ENCODE measurements at regions not wholly inside any gene's neighbourhood (a gene's known extent, or its start where the extent isn't known, plus 50 kb on each side); places are given as distances from the start of the nearest gene placed in this dataset.

DNA sequence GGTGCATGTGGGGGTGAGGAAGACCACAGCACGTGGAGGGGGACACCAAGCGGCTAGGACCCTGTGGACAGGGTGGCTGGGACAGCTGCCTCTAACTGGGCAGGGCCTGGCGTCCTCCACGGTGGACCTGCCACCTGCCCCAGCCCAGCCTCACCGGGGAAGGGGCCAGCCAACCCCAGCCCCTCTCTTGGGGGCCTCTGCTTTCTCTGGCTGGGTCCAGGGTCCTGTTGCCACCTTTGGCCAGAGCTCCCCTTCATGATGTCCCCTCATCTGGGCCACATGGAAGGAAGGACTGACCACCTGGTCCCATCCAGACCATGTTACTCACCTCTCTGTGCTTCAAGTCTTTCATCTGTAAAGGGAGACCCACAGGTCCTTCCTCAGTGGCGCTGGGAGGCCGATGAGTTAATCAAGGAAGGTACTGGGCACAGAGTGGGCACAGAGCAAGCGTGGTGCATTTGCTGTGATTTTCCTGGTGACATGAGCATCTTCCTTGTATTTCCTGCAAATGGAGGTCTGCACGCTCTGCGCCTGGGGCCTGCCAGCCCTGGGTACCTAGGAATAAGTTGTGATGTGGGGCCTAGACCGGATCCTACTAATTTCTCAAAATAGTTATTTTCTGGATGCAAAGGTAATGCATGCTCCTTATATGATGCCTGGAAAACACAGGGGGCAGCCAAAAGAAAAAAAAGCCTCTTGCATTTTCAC lies 538.4 kb downstream of the TBC1D22A start:
- no peak for DNase-seq (ENCODE audit: low read depth)
- no peak for FAIRE-seq
- TF ChIP-seq, protein P1, sequence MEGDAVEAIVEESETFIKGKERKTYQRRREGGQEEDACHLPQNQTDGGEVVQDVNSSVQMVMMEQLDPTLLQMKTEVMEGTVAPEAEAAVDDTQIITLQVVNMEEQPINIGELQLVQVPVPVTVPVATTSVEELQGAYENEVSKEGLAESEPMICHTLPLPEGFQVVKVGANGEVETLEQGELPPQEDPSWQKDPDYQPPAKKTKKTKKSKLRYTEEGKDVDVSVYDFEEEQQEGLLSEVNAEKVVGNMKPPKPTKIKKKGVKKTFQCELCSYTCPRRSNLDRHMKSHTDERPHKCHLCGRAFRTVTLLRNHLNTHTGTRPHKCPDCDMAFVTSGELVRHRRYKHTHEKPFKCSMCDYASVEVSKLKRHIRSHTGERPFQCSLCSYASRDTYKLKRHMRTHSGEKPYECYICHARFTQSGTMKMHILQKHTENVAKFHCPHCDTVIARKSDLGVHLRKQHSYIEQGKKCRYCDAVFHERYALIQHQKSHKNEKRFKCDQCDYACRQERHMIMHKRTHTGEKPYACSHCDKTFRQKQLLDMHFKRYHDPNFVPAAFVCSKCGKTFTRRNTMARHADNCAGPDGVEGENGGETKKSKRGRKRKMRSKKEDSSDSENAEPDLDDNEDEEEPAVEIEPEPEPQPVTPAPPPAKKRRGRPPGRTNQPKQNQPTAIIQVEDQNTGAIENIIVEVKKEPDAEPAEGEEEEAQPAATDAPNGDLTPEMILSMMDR (IDR thresholded peaks at IDR 0.05; ENCODE audit: insufficient read depth, low read length, severe bottlenecking), result no peak
- H3K27me3 ChIP-seq (ENCODE audit: control insufficient read depth, insufficient read depth, low read length), result no peaks in the 10 kb centered on the region
- H3K36me3 ChIP-seq (ENCODE audit: control insufficient read depth, insufficient read depth, low read length), result no peaks in the 10 kb centered on the region
- no peak overlapping the region for H3K4me3 ChIP-seq (ENCODE audit: low read depth, low read length)

DNA sequence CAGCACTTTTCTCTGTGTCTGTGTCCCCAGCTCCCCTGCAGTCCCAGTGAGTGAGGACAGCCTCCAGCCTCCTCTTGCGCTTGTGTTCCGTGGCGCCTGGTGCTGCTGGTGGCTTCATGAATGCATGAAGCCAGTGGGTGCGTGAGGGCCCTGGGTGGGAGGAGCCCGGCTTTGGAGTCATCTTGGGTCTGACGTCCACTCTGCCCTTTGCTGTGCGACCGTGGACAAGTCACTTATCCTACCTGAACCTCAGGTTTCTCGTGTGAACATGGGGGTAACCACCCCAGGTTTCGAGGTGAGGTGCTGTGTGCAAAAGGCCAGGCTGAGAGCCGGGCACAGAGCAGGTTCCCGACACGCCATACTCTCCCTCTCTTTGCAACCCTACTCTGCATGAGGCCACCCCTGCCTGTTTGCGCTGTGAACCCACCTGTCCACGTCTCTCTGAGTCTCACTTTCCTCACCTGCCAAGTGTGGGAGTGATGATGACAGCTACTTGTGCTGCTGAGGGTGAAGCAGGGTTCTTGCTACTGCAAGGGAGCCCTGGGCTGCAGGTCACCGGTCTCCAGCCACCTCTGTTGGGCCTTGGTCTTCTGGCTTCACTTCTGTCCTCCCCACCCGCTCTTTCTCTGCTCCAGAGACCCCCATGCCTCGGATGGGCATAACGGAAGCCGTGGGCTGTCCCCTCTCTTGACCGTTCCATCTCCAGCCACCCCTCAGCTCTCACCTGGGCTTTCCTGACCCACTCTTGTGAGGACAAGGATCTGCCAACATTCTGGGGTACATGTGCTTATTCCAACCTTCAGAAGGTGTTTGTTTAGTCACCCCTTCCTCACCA lies 537.6 kb downstream of the TBC1D22A start:
- TF ChIP-seq, protein P1 (IDR thresholded peaks at IDR 0.05; ENCODE audit: insufficient read depth, low read length, severe bottlenecking), result no peak
- Histone ChIP-seq H3K4me3 (ENCODE audit: low read depth, low read length) (no peak overlapping the region), H3K36me3 (ENCODE audit: control insufficient read depth, insufficient read depth, low read length) (no peaks in the 10 kb centered on the region), H3K27me3 (ENCODE audit: control insufficient read depth, insufficient read depth, low read length) (no peaks in the 10 kb centered on the region)
- DNase-seq (ENCODE audit: low read depth) (no peak), FAIRE-seq (no peak)

- no peaks in the 10 kb centered on the region for H3K27me3 ChIP-seq (ENCODE audit: control insufficient read depth, insufficient read depth, low read length)
- TF ChIP-seq, protein P1 (IDR thresholded peaks at IDR 0.05; ENCODE audit: insufficient read depth, low read length, severe bottlenecking), result no peak
- no peaks in the 10 kb centered on the region for H3K36me3 ChIP-seq (ENCODE audit: control insufficient read depth, insufficient read depth, low read length)
- DNase-seq (ENCODE audit: low read depth), result no peak
- FAIRE-seq, result no peak
- H3K4me3 ChIP-seq (ENCODE audit: low read depth, low read length), result no peak overlapping the region
Observed at GRCh38 chr22:47299211-47299862, 536.9 kb downstream of the TBC1D22A start.

DNA sequence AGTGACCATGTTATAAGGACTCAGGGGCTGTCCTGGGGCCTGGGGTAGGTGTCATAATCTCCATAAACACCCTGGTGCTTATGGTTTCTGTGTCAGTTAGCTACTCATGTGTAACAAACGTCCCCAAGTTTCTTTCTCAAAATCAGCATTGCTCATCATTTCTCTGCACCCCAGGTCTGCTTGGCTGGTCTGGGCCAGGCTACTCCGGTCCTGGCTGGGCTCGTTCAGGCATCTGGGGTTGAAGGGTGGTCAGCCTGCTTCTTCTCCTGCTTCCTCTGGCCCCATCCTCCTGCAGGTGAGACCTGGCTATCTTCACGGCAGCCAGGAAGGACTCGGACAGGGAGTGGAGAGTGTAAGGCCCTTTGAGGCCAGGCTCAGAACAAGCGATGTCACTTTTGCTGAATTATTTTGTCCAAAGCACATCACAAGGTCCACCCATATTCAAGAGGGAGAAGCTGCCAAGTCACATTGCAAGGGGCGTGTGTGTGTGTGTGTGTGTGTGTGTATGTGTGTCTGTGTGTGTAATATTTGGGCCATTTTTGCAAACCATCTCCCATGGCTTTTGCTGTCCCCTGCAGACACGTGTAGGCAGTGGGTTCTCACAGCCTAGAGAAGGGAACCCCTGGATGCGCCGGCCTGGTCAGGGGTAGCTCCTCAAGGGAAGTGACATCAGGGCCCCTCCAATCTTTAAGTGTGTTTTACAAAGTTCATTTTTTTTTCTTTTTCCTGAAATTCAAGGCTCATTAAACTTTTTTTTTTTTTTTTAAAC lies 535.8 kb downstream of the TBC1D22A start:
- Histone ChIP-seq H3K36me3 (ENCODE audit: control insufficient read depth, insufficient read depth, low read length) (no peaks in the 10 kb centered on the region), H3K4me3 (ENCODE audit: low read depth, low read length) (no peak overlapping the region), H3K27me3 (ENCODE audit: control insufficient read depth, insufficient read depth, low read length) (no peaks in the 10 kb centered on the region)
- DNase-seq (ENCODE audit: low read depth), result no peak
- TF ChIP-seq, protein P1 (IDR thresholded peaks at IDR 0.05; ENCODE audit: insufficient read depth, low read length, severe bottlenecking), result no peak
- no peak for FAIRE-seq

- FAIRE-seq, result no peak
- TF ChIP-seq, protein P1 (IDR thresholded peaks at IDR 0.05; ENCODE audit: insufficient read depth, low read length, severe bottlenecking), result no peak
- no peak overlapping the region for H3K4me3 ChIP-seq (ENCODE audit: low read depth, low read length)
- DNase-seq (ENCODE audit: low read depth), result no peak
- H3K36me3 ChIP-seq (ENCODE audit: control insufficient read depth, insufficient read depth, low read length), result no peaks in the 10 kb centered on the region
- H3K27me3 ChIP-seq (ENCODE audit: control insufficient read depth, insufficient read depth, low read length), result no peaks in the 10 kb centered on the region
Observed at GRCh38 chr22:47297261-47298016, 535.0 kb downstream of the TBC1D22A start.

All from bronchial epithelial cell (primary cell).